ENCODE measurements at regions not wholly inside any gene's neighbourhood (a gene's known extent, or its start where the extent isn't known, plus 50 kb on each side); places are given as distances from the start of the nearest gene placed in this dataset.

GRCh38 chr6:169343886-169344749 is 90.5 kb upstream of the THBS2 start:
- peaks cover 6% of the 10 kb centered on the region for H3K4me1 Mint-ChIP-seq (ENCODE audit: low read depth)
- no peak overlapping the region for H3K4me3 Mint-ChIP-seq (ENCODE audit: low read depth)
- H3K27me3 Mint-ChIP-seq: peaks cover 14% of the 10 kb centered on the region
- no peak for DNase-seq (ENCODE audit: low spot score, unreplicated experiment)
- no peaks in the 10 kb centered on the region for H3K9me3 Mint-ChIP-seq (ENCODE audit: low read depth)
- no peaks in the 10 kb centered on the region for H3K36me3 Mint-ChIP-seq (ENCODE audit: insufficient read depth)
- no peak for TF ChIP-seq CTCF (IDR thresholded peaks at IDR 0.05; ENCODE audit: unreplicated experiment)
- H3K27ac Mint-ChIP-seq: no peak overlapping the region

- peaks cover 14% of the 10 kb centered on the region for H3K27me3 Mint-ChIP-seq
- H3K4me3 Mint-ChIP-seq (ENCODE audit: low read depth): no peak overlapping the region
- peaks cover 8% of the 10 kb centered on the region for H3K4me1 Mint-ChIP-seq (ENCODE audit: low read depth)
- no peaks in the 10 kb centered on the region for H3K9me3 Mint-ChIP-seq (ENCODE audit: low read depth)
- no peak for DNase-seq (ENCODE audit: low spot score, unreplicated experiment)
- no peak for TF ChIP-seq CTCF (IDR thresholded peaks at IDR 0.05; ENCODE audit: unreplicated experiment)
- H3K27ac Mint-ChIP-seq: no peak overlapping the region
- H3K36me3 Mint-ChIP-seq (ENCODE audit: insufficient read depth): no peaks in the 10 kb centered on the region
Measured at GRCh38 chr6:169342710-169343109, 89.1 kb upstream of the THBS2 start.

GRCh38 chr6:169341706-169342105 is 88.1 kb upstream of the THBS2 start:
- no peak for TF ChIP-seq CTCF (IDR thresholded peaks at IDR 0.05; ENCODE audit: unreplicated experiment)
- H3K4me3 Mint-ChIP-seq (ENCODE audit: low read depth): no peak overlapping the region
- no peaks in the 10 kb centered on the region for H3K36me3 Mint-ChIP-seq (ENCODE audit: insufficient read depth)
- no peak overlapping the region for H3K27ac Mint-ChIP-seq
- no peaks in the 10 kb centered on the region for H3K9me3 Mint-ChIP-seq (ENCODE audit: low read depth)
- H3K27me3 Mint-ChIP-seq: peaks cover 14% of the 10 kb centered on the region
- peaks cover 8% of the 10 kb centered on the region for H3K4me1 Mint-ChIP-seq (ENCODE audit: low read depth)
- no peak for DNase-seq (ENCODE audit: low spot score, unreplicated experiment)

DNA sequence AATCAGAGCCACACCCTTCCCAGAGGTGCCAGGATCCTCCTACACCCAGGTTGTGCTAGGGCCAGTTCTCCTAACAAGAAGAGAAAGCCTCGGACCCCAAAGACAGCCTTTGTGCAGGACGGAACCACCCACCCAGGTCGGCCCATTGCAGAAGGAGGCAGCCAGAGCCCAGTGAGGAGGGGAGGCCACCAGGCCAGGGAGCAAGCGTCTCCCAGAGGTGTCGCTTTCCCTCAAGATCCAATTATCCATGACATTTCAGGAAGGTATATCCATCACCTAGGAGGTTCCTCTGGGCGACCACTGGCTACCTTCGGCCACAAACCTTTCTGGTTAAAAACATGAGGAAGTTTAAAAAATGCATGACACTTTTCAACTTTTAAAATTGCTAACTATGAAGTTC is 87.4 kb upstream of the THBS2 start:
- H3K27me3 Mint-ChIP-seq: peaks cover 13% of the 10 kb centered on the region
- H3K9me3 Mint-ChIP-seq (ENCODE audit: low read depth): no peaks in the 10 kb centered on the region
- no peak overlapping the region for H3K27ac Mint-ChIP-seq
- no peak overlapping the region for H3K4me3 Mint-ChIP-seq (ENCODE audit: low read depth)
- H3K36me3 Mint-ChIP-seq (ENCODE audit: insufficient read depth): no peaks in the 10 kb centered on the region
- DNase-seq (ENCODE audit: low spot score, unreplicated experiment): no peak
- no peak for TF ChIP-seq CTCF (IDR thresholded peaks at IDR 0.05; ENCODE audit: unreplicated experiment)
- H3K4me1 Mint-ChIP-seq (ENCODE audit: low read depth): peaks cover 8% of the 10 kb centered on the region

- Mint-ChIP-seq H3K4me1 (ENCODE audit: low read depth) (peaks cover 8% of the 10 kb centered on the region), H3K27ac (no peak overlapping the region), H3K36me3 (ENCODE audit: insufficient read depth) (no peaks in the 10 kb centered on the region), H3K9me3 (ENCODE audit: low read depth) (no peaks in the 10 kb centered on the region), H3K4me3 (ENCODE audit: low read depth) (no peak overlapping the region), H3K27me3 (peaks cover 11% of the 10 kb centered on the region)
- TF ChIP-seq CTCF (IDR thresholded peaks at IDR 0.05; ENCODE audit: unreplicated experiment): no peak
- no peak for DNase-seq (ENCODE audit: low spot score, unreplicated experiment)
Measured at GRCh38 chr6:169340395-169340794, 86.7 kb upstream of the THBS2 start.
